Neural progenitor cell (in vitro differentiated cells): ENCODE measurements at regions not wholly inside any gene's neighbourhood (a gene's known extent, or its start where the extent isn't known, plus 50 kb on each side); places are given as distances from the start of the nearest gene placed in this dataset. TPM values are rescaled to one million over a fixed set of nuclear protein-coding genes. Genes with fewer than 3 reads are reported as not detected.

Source experiments
- DNase-seq: peaks from one replicate; pipeline ENCODE4 v3.0.0-alpha.2; 2016; ENCODE audit warnings: low spot score
- H2AFZ ChIP-seq: fragments of 200-600 bp; sonication (generic); replicated peaks from 2 replicates; pipeline ENCODE4 v1.6.1; 2016; ENCODE audit warnings: antibody characterized with exemption
- H3F3A ChIP-seq: fragments of 200-600 bp; sonication (generic); 2 replicates; pipeline ENCODE4 v1.6.1; 2016; ENCODE audit warnings: antibody characterized with exemption, low read depth
- H3K27ac ChIP-seq: fragments of 200-600 bp; sonication (generic); 2 replicates; pipeline ENCODE4 v1.5.1; 2016; ENCODE audit warnings: mild to moderate bottlenecking
- H3K27me3 ChIP-seq: fragments of 200-600 bp; sonication (generic); 2 replicates; pipeline ENCODE4 v1.6.1; 2016; ENCODE audit warnings: mild to moderate bottlenecking, moderate library complexity
- H3K36me3 ChIP-seq: fragments of 200-600 bp; sonication (generic); 2 replicates; pipeline ENCODE4 v1.5.1; 2016
- H3K4me1 ChIP-seq: fragments of 200-600 bp; sonication (generic); 2 replicates; pipeline ENCODE4 v1.6.1; 2016; ENCODE audit warnings: mixed run types
- H3K4me2 ChIP-seq: fragments of 200-600 bp; sonication (generic); 2 replicates; pipeline ENCODE4 v1.6.1; 2016
- H3K4me3 ChIP-seq: fragments of 200-600 bp; sonication (generic); 2 replicates; pipeline ENCODE4 v1.5.1; 2016
- H3K79me2 ChIP-seq: fragments of 200-600 bp; sonication (generic); 2 replicates; pipeline ENCODE4 v1.6.1; 2016; ENCODE audit warnings: low read depth
- H3K9ac ChIP-seq: fragments of 200-600 bp; sonication (generic); 2 replicates; pipeline ENCODE4 v1.6.1; 2016
- H3K9me3 ChIP-seq: fragments of 200-600 bp; sonication (generic); 2 replicates; pipeline ENCODE4 v1.5.1; 2016; ENCODE audit warnings: low read depth
- H4K20me1 ChIP-seq: fragments of 200-600 bp; sonication (generic); 2 replicates; pipeline ENCODE4 v1.6.1; 2016; ENCODE audit warnings: low read depth
- H3K27ac Mint-ChIP-seq: 3 replicates; pipeline ENCODE4 v1.8.0; 2021; ENCODE audit warnings: mixed read lengths
- H3K27me3 Mint-ChIP-seq: 2 replicates; pipeline ENCODE4 v1.8.0; 2022; ENCODE audit warnings: low read depth, mild to moderate bottlenecking, inconsistent platforms, moderate library complexity, mixed read lengths; ENCODE audit not compliant: insufficient read depth
- H3K36me3 Mint-ChIP-seq: 3 replicates; pipeline ENCODE4 v1.8.0; 2021; ENCODE audit warnings: mixed read lengths
- H3K4me1 Mint-ChIP-seq: 3 replicates; pipeline ENCODE4 v1.8.0; 2021; ENCODE audit warnings: mixed read lengths
- H3K4me3 Mint-ChIP-seq: 3 replicates; pipeline ENCODE4 v1.8.0; 2021; ENCODE audit warnings: mild to moderate bottlenecking, moderate library complexity, mixed read lengths
- H3K9me3 Mint-ChIP-seq: 3 replicates; pipeline ENCODE4 v1.8.0; 2020; ENCODE audit warnings: mixed read lengths
- CTCF ChIP-seq: fragments of 200-600 bp; sonication (generic); IDR thresholded peaks from 2 replicates; pipeline ENCODE4 v1.5.1; 2017; ENCODE audit warnings: antibody characterized with exemption, mild to moderate bottlenecking
- EZH2 ChIP-seq: fragments of 200-600 bp; sonication (generic); IDR thresholded peaks from 2 replicates; pipeline ENCODE4 v1.6.1; 2017; ENCODE audit warnings: antibody characterized with exemption, mild to moderate bottlenecking, moderate library complexity
- EZH2phosphoT487 ChIP-seq: fragments of 200-600 bp; sonication (generic); IDR thresholded peaks from 2 replicates; pipeline ENCODE4 v1.6.1; 2017; ENCODE audit warnings: antibody characterized with exemption
- small RNA-seq: library from RNA; depleted of rRNA; stranded (forward); fragments of <200 nt; gene quantifications from one replicate; pipeline ENCODE3, GENCODE V24; 2015

- Histone ChIP-seq H3K27me3 (no peaks in the 10 kb centered on the region), H3K9ac (no peak overlapping the region), H4K20me1 (no peaks in the 10 kb centered on the region), H3K79me2 (no peaks in the 10 kb centered on the region), H3K4me3 (no peak overlapping the region), H2AFZ (no peak overlapping the region), H3K4me2 (no peak overlapping the region), H3K9me3 (no peaks in the 10 kb centered on the region), H3F3A (no peaks in the 10 kb centered on the region), H3K27ac (no peak overlapping the region), H3K36me3 (no peaks in the 10 kb centered on the region), H3K4me1 (no peaks in the 10 kb centered on the region)
- TF ChIP-seq EZH2phosphoT487 (no peak), CTCF (no peak)
- Mint-ChIP-seq H3K9me3 (no peaks in the 10 kb centered on the region), H3K4me3 (no peak overlapping the region), H3K4me1 (no peaks in the 10 kb centered on the region), H3K36me3 (no peaks in the 10 kb centered on the region), H3K27ac (no peak overlapping the region), H3K27me3 (peaks cover 6% of the 10 kb centered on the region)
- no peak for DNase-seq
Measured at GRCh38 chr17:10894220-10894619, 56.3 kb upstream of the PIRT start.

GRCh38 chr17:10888858-10889257 lies 51.0 kb upstream of the PIRT start:
- H3K27me3 ChIP-seq: no peaks in the 10 kb centered on the region
- H3K36me3 Mint-ChIP-seq: no peaks in the 10 kb centered on the region
- no peak overlapping the region for H3K4me3 Mint-ChIP-seq
- no peak overlapping the region for H3K27ac ChIP-seq
- H3K4me1 ChIP-seq: peaks cover 5% of the 10 kb centered on the region
- H4K20me1 ChIP-seq: no peaks in the 10 kb centered on the region
- H3K27ac Mint-ChIP-seq: no peak overlapping the region
- H3K9me3 ChIP-seq: no peaks in the 10 kb centered on the region
- H3K79me2 ChIP-seq: no peaks in the 10 kb centered on the region
- no peak overlapping the region for H3K9ac ChIP-seq
- H3K9me3 Mint-ChIP-seq: peaks cover 2% of the 10 kb centered on the region
- H3K4me1 Mint-ChIP-seq: no peaks in the 10 kb centered on the region
- peaks cover 6% of the 10 kb centered on the region for H3K27me3 Mint-ChIP-seq
- no peaks in the 10 kb centered on the region for H3F3A ChIP-seq
- peak overlapping the region; percentile 22 for H3K4me2 ChIP-seq
- no peak overlapping the region for H3K4me3 ChIP-seq
- H3K36me3 ChIP-seq: no peaks in the 10 kb centered on the region
- DNase-seq: peak; percentile 31
- TF ChIP-seq EZH2phosphoT487 (no peak), EZH2 (no peak), CTCF (no peak)
- H2AFZ ChIP-seq: no peak overlapping the region

Small RNA genes lying in the stretch of these regions (small RNA-seq; reads per million reads assigned to genes)
- not detected for gene RN7SL601P
